SK-N-DZ (cell line): ENCODE measurements at regions not wholly inside any gene's neighbourhood (a gene's known extent, or its start where the extent isn't known, plus 50 kb on each side); places are given as distances from the start of the nearest gene placed in this dataset.
"Not testable (repeated sequence)": the region's sequence is repeated elsewhere in the genome, so short reads cannot be mapped to it uniquely, and the experiment has no call there.

Experiments
- DNase-seq: peaks from one replicate; pipeline ENCODE4 v3.0.0-alpha.2; 2015; ENCODE audit warnings: low spot score

DNA sequence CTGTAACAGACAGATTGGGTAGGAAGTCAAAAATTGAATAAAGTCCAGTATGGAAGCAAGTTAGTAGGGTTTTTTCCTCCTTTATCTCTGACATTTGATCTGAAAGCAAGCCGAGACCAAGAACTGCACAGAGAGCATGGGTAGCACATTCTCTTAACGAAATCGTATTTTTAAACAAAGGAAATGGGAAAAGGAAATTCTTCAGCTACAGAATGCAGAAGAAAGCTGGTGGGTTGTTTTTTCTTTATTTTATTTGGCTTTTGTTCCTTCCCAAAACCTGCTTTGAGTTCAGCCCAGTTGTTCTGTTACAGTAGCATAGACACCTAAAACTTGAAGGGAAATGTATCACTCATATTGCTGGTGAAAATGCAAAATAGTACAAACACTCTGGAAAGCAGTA, 397.0 kb downstream of the GBE1 start:
- no peak for DNase-seq

- DNase-seq = no peak
Observed at GRCh38 chr3:81363816-81364215, 397.6 kb downstream of the GBE1 start.

- peak; percentile 89 for DNase-seq
Observed at GRCh38 chr3:81354119-81354518, 407.3 kb downstream of the GBE1 start.

GRCh38 chr3:81352867-81353266, 408.6 kb downstream of the GBE1 start:
- DNase-seq = peak; percentile 58

DNA sequence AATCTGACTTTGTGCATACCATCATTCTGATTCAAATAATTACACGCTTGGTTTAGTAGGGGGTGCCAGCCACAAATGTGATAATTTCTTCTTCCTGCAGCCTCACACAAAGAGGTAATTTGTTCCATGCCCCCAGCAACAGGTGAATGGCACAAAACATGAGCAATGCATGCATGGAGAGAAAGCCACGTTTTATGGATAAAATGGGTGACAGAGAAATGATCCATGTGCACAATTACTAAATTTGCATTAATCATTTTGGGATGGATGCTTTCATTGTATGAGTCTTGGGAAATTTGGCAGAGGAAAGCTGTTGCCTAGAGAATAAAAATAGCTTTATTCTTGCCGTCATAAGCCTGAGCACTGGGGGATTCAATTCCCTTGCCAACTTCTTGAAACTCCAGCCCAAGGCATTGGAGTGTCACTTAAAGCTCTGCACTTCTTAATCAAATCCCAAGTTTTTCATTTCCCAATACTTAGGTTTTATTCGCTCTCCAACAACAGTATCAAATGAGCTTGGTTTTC, 411.6 kb downstream of the GBE1 start:
- no peak for DNase-seq

- DNase-seq = peak; percentile 37
Observed at GRCh38 chr3:81339040-81339845, 422.2 kb downstream of the GBE1 start.

GRCh38 chr3:81336470-81336869, 425.0 kb downstream of the GBE1 start:
- no peak for DNase-seq

DNA sequence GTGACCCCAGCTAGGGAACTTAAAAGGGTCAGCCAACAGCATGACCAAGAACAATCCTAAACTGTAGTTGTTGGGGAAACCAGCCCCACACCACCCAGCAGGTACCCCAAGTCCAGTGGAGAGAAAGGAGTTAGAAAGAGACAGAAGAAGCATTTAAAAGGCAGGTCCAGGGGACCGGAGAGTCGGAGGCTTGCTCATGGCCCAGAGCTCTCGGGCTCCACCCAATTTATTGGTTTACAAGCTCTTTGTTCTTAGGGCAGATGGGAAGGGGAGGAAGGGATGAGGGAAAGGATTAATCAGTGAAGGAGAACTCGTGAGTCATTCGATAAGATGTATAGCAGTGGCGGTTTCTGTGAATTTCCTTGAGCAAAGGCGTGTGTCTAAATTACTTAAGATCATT, 431.6 kb downstream of the GBE1 start:
- DNase-seq = not testable (repeated sequence)

DNA sequence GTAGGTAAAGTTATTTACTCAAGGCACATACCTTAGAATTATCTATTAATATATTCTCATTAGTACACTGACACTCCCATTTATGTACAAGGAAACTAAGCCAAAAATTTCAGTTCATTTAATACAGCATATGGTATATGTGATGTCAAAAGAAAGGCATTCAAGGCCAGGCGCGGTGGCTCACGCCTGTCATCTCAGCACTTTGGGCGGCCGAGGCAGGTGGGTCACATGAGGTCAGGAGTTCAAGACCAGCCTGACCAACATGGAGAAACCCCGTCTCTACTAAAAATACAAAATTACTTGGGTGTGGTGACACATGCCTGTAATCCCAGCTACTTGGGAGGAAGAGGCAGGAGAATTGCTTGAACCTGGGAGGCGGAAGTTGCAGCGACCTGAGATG, 435.2 kb downstream of the GBE1 start:
- DNase-seq = no peak

DNA sequence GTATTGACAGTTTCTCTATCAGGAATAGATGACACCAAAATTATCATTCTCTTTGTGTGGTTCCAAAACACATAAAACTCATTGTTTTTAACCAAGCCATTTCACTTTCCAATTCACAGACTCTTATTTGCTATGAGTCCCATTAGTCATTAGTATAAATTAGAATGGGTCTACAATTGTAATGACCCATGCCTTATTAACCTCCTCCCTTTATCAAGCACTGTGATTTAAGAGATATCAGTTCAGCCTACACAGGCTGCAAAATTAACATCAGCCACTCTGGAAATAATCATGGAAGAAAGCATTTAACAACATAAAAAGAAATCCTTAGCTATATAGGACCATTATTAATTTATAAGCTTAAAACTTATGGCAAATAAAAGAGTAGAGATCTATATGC, 440.6 kb downstream of the GBE1 start:
- DNase-seq = no peak

GRCh38 chr3:81315030-81315429, 446.4 kb downstream of the GBE1 start:
- no peak for DNase-seq

DNA sequence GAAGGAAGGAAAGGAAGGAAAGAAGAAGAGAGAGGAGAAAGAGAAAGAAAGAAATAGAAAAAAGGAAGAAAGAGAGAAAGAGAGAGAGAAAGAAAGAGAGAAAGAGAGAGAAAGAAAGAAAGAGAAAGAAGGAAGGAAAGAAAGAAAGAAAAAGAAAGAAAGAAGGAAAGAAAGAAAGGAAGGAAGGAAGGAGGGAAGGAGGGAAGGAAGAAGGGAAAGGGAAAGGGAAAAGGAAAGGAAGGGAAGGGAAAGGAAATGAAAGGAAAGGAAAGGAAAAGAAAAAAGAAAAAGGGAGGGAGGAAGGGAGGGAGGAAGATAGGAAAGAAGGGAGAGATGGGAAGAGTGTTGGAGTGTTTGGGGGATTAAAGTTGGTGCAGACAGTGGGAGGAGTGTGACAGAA, 450.1 kb downstream of the GBE1 start:
- no peak for DNase-seq

DNA sequence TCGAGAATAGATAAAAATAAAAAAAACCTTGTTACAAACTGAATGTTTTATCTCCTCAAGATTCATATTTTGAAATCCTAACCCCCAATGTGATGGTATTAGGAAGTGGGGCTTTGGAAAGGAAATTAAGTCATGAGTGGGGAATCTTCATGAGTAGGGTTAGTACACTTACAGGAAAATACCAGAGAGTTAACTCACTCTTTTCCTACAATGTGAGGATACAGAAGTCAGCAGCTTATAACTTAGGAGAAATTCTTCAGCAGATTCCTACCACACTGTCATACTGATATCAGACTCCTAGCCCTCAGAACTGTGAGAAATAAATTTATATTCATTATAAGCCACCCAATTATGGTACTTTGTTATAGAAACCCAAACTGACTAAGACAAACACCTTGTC, 453.1 kb downstream of the GBE1 start:
- no peak for DNase-seq

DNA sequence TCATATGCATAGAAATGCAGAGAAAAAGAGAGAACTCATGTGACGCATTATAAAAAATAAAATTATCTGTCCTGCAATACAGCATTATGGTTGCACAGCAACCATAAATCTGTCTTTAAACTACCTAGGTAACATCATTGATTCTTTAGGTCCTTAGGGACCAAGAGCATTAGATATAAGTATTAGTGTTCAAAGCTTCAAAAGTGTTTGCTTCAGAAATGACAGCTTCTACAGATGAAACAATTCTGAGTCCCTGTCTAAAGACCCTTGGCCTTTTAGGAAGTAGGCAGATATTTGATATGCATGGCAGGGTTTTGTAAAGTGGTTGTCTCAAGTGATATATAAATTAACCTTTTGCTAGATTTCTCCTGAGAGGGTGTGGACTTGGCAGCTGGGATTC, 454.2 kb downstream of the GBE1 start:
- DNase-seq = no peak

GRCh38 chr3:81303321-81303720, 458.1 kb downstream of the GBE1 start:
- DNase-seq = no peak

GRCh38 chr3:81302045-81302444, 459.4 kb downstream of the GBE1 start:
- DNase-seq = peak; percentile 79

DNA sequence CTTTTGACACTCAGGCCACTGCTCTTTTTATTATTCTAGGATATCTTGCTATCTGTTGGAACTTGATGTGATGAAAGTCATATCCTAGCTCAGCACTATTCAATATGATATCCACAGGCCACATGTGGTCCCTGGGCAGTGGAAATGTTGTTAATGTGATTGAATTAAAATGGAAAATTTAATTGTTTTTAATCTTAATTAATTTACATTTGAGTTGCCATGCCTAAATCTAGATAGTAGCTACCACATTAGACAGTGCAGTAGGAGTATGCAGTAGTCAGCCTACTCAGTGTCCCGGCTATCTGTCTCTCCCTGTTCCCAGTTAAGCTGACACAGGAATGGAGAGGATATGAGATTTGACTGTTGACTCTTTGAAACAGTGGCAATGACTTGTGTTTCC, 460.2 kb downstream of the GBE1 start:
- peak; percentile 49 for DNase-seq

DNA sequence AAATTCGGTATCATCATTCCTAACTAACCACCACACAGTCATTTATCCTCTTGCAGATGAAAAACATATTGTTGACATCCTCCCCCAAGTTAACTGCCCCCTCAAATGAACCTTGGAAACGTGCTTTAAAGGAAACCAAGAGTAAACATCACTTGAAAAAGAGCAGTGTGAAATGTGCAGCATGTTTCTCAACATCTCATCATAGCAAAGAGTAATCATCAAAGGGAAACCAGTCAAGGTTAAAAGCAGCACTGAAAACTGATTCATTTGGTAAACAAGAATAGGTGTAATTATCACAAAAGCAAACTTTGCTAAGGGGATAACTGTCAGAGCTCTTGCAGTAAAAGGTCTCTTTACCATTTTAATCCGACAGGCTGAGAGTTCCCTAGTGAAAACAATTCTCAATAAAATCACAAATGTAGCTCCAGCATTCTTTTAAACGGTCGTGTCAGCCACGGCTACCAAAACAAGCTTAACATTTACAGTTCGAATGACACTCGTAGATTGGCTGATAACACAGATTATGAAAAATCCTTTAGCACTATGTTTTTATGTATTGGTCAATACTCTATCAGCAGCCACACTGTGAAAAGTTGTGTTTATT, 461.0 kb downstream of the GBE1 start:
- DNase-seq = no peak

GRCh38 chr3:81299481-81299880, 462.0 kb downstream of the GBE1 start:
- no peak for DNase-seq

GRCh38 chr3:81295906-81296577, 465.4 kb downstream of the GBE1 start:
- DNase-seq = peak; percentile 99

- peak; percentile 44 for DNase-seq
Observed at GRCh38 chr3:81293156-81293555, 468.3 kb downstream of the GBE1 start.

- DNase-seq = no peak
Observed at GRCh38 chr3:81291586-81291985, 469.9 kb downstream of the GBE1 start.

GRCh38 chr3:81289676-81290075, 471.8 kb downstream of the GBE1 start:
- no peak for DNase-seq
